NCI-H226 (cell line): ENCODE measurements at regions not wholly inside any gene's neighbourhood (a gene's known extent, or its start where the extent isn't known, plus 50 kb on each side); places are given as distances from the start of the nearest gene placed in this dataset.
"Not testable (repeated sequence)": the region's sequence is repeated elsewhere in the genome, so short reads cannot be mapped to it uniquely, and the experiment has no call there.

Experiments used
- DNase-seq: peaks from one replicate; pipeline ENCODE4 v3.0.0-alpha.2; 2015

GRCh38 chr16:50448981-50449380 is 80.2 kb upstream of the BRD7 start:
- DNase-seq: no peak

- no peak for DNase-seq
Measured at GRCh38 chr16:50448522-50448921, 79.7 kb upstream of the BRD7 start.

- DNase-seq: not testable (repeated sequence)
Measured at GRCh38 chr16:50447386-50447785, 78.6 kb upstream of the BRD7 start.

GRCh38 chr16:50446861-50447260 is 78.1 kb upstream of the BRD7 start:
- DNase-seq: no peak

DNA sequence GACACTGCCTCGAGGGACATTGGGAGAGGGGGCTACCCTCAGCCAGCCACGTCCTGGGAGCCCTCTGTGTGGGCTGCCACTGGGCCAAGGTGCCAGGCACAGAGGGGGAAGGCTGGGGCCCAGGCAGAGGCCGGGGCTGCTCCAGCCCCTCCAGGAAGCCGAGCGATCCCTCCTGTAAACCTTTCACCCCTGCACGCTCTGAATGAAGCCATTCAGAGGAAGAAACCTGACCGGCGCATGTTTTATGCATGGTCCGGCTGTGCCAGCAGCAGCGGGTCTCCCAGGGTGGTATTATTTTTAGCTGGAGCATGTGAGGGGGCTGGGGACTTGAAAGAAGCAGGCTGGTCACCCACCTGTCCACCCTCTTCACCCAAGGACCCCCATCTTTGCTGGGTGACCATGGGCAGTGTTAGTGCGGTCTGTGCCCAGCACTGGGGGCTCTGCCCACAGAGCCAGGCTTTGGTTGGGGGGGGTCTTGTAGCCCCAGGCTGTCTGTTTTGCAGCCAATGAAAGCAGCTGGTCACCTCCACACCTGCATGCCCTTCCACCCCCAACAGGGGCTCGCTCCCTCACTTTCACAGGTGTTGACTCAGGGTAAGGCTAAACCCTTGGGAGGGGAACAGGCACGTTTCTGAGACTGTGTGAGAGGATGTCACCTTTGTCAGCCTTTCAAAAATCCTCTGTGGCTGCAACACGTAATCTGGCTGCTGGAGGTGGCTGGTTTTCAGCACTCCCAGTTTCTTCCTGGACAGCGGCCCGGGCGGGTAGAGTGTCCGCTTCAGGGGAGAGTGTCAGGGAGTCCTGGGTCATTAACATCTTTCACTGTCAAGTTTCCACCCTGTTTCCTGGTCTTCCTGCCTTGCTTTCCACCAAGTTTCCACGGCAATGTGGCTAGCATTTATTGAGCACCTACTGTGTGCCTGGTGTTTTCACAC is 77.1 kb upstream of the BRD7 start:
- DNase-seq: no peak

GRCh38 chr16:50444526-50444925 is 75.7 kb upstream of the BRD7 start:
- DNase-seq: no peak

- DNase-seq: no peak
Measured at GRCh38 chr16:50442221-50442620, 73.4 kb upstream of the BRD7 start.

- no peak for DNase-seq
Measured at GRCh38 chr16:50441486-50442157, 72.8 kb upstream of the BRD7 start.

DNA sequence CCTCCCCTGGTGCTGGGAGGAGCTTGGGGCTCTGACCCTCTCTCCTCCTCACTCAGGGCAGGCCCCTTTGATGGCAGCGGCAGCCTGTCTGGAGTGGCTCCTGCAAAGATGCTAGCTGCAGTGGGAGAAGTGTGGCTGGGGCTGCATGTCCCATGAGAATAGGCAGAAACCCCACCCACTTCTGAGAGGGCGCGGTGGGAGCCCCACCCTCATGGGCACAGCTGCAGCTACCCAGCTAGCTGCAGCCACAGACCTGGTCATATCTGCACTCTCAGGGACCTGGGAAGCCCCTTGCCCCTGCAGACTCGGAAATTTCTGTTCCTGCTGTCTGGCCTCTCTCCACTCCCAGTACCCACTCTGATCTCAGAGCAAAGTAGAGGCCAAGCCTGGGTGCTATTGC is 72.2 kb upstream of the BRD7 start:
- no peak for DNase-seq

DNA sequence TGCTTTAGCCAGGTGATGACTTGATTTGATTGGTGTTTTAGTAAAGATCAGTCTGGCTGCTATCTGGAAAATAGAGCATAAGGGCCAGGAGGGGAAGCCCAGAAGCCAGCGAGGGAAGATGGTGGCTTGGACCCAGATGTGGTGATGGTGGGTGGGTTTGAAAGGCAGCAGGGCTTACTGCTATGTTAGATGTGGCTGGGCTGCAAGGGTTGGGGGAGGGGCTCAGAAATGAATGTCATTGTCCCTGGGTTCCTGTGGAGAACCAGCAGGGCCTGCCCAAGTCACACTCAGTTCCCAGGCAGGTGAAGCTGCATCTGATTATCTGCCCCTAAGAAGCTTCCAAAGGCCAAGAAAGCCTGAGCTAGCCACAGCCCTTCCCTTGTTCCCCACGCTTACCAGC is 71.7 kb upstream of the BRD7 start:
- DNase-seq: no peak

DNA sequence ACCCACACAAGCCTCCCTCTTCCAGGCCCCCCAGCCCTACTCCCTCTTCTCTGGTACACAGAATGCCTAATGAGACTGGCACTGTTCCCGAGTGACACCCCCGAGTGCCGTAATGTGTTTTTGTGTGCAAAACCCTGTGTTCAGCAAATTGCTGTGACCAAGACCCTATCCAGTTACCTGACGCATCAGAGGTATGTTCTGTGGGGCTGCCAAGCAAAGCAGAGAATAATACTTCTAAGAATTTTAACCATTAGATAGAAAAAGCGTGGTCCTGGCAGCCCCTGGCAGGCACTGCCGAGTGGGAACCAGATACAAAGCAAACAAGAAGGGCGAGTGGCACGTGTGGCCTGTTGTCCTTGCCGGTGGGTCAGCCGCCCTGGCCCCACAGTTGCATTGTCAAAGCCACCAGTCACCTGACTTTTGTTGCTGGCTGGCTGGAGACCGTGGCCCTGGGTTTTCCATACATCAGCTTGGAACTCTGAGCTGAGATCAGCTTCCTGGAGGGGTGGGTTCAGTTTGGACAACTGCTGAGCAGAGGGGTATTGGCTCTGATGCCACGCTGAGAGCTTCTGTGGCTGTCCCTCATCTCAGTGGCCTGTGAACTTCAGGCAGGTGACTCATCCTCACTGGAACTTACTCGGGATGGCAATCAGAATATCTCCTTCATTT is 69.1 kb upstream of the BRD7 start:
- no peak for DNase-seq

DNA sequence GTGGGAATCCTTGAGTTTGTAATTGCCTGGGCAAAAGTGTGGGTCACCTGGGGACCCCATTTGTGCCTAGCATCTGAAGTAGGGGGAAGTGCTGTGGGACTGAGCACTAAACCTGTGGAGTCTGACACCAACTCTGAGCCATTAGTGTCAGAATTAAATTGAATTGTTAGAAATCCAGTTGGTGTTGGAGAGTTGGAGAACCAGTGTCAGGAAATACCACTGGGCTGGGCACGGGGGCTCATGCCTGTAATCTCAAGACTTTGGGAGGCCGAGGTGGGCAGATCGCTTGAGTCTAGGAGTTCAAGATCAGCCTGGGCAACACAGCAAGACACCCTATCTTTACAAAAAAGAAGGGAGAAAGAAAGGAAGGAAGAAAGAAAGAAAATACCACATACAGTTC is 67.5 kb upstream of the BRD7 start:
- DNase-seq: no peak

DNA sequence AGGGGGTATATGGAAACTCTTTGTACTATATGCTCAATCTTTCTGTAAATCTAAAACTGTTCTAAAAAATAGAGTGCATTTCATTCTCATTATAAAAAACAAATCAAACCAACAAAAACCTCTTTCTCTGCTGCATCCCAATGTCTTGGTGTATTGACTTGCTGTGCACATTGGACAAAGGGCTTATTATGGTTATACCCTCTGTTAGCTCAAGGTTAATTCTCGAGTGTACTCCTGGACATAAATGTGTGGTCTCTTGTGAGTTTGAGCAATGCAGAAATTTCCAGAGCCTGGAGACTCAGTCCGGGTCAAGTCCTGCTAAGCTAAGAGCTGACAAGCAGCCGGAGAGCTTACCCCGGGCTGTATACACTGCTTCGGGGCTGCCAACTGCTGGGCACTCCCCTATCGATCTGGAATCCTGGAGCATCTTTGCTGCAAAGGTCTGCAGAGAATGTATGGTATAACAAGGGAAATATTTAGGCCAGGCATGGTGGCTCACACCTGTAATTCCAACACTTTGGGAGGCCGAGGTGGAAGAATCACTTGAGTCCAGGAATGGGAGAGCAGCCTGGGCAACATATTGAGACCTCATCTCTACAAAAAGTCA is 66.2 kb upstream of the BRD7 start:
- DNase-seq: no peak

- no peak for DNase-seq
Measured at GRCh38 chr16:50430076-50430475, 61.3 kb upstream of the BRD7 start.

DNA sequence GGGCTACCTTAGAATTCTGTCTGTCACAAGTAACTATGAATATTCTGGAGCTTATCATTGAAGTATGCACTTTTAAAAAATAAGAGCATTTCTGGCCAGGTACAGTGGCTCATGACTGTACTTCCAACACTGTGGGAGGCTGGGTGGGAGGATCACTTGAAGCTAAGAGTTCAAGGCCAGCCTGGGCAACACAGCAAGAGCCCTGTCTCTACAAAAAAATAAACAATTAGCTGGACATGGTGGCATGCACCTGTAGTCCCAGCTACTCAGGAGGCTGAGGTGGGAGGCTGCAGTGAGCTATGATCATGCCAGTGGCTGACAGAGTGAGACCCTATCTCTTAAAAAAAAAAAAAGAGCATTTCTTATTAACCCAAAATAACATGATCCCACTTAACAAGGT is 60.0 kb upstream of the BRD7 start:
- DNase-seq: no peak

DNA sequence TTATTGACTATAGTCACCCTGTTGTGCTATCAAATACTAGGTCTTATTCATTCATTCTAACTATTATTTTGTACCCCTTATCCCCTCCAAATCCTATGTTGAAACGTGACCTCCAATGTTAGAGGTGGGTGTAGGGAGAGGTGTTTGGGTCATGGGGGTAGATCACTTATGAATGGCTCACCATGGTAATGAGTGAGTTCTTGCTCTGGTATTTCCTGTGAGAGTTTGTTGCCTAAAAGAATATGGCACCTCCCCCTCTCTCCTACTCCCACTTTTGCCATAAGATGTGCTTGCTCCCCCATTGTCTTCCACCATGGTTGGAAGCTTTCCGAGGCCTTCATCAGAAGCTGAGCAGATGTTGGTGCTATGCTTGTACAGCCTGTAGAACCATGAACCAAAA is 59.3 kb upstream of the BRD7 start:
- peak; percentile 35 for DNase-seq

DNA sequence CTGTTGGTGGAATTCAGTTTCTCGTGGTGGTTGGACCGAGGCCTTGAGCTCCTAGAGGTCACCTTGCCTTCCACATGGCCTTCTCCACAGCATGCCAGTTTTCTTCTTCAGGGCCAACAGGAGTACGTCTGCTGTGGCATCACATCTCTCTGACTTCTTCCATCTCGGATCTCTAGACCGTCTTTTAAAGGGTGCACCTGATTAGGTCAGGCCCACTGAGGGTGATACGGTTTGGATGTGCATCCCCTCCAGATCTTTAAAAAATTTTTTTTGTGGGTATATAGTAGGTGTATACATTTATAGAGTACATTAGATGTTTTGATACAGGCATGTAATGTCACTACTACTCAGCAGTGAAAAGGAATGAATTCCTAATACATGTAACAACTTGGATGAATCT is 58.3 kb upstream of the BRD7 start:
- DNase-seq: no peak

DNA sequence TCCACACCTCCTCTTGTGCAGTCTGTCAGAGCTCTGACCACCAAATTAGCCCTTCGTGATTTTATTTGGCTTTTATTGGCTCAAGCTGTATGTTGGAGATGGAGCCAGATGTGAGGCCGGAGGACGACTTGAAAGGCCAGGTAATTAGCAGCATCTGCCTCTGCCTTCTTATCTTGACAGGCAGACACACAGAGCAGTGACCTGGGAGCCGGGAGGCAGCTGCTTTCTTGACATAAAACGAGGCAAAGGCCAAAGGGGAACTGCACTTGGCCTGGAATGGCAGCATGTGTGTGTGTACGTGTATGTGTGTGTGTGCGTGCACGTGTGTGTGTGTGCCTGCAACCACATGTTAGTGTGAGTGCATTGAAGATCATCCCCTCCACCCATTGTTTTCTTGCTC is 56.9 kb upstream of the BRD7 start:
- DNase-seq: no peak

- no peak for DNase-seq
Measured at GRCh38 chr16:50425044-50425443, 56.3 kb upstream of the BRD7 start.

GRCh38 chr16:50422926-50423325 is 54.1 kb upstream of the BRD7 start:
- no peak for DNase-seq

DNA sequence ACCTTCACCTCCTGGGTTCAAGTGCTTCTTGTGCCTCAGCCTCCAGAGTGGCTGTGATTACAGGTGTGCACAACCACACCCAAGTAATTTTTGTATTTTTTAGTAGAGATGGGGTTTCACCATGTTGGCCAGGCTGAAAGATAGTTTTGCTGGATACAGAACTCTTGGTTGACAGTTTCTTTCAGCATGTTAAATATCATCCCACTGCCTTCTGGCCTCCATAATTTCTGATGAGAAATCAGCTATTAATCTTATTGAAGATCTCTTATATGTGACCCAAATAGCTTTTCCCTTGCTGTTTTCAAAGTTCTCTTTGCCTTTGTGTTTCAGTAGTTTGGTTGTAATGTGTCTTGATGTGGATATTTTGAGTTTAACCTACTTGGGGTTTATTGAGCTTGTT is 50.3 kb upstream of the BRD7 start:
- no peak for DNase-seq
